CD14-positive monocyte (primary cell): ENCODE measurements at regions not wholly inside any gene's neighbourhood (a gene's known extent, or its start where the extent isn't known, plus 50 kb on each side); places are given as distances from the start of the nearest gene placed in this dataset.

Source experiments
- DNase-seq, 3 donors: peaks; one replicate each; pipeline ENCODE4 v3.0.0-alpha.2; 2011 to 2022
- H2AFZ ChIP-seq: 2 replicates; pipeline ENCODE4 v1.6.0; 2012; ENCODE audit warnings: mild to moderate bottlenecking, low read depth, low read length, inconsistent platforms; ENCODE audit not compliant: insufficient read depth, poor library complexity, severe bottlenecking
- H3K27ac ChIP-seq, 2 donors: 1 replicate in 1 of 2; 2 replicates in 1 of 2; pipeline ENCODE4 v1.5.1; 2012 to 2013; ENCODE audit warnings: low read length in 2 of 2, control low read depth in 1 of 2, inconsistent platforms in 1 of 2, low read depth in 1 of 2, mild to moderate bottlenecking in 1 of 2
- H3K27me3 ChIP-seq, 2 donors: one replicate each; pipeline versions ENCODE4 v1.6.0 to v1.6.1; 2011 to 2013; ENCODE audit warnings: low read length in 2 of 2; ENCODE audit not compliant: control insufficient read depth in 2 of 2, insufficient read depth in 2 of 2
- H3K36me3 ChIP-seq, 2 donors: replicated peaks in 1 of 2; 1 replicate in 1 of 2; 2 replicates in 1 of 2; pipeline versions ENCODE4 v1.5.1 to v1.6.1; 2012 to 2013; ENCODE audit warnings: low read length in 2 of 2, control low read depth in 1 of 2, inconsistent platforms in 1 of 2, mild to moderate bottlenecking in 1 of 2; ENCODE audit not compliant: insufficient read depth in 2 of 2, control insufficient read depth in 1 of 2
- H3K4me1 ChIP-seq, 2 donors: 1 replicate in 1 of 2; 2 replicates in 1 of 2; pipeline versions ENCODE4 v1.5.1 to v1.6.1; 2012 to 2013; ENCODE audit warnings: low read length in 2 of 2, control low read depth in 1 of 2, inconsistent platforms in 1 of 2, mild to moderate bottlenecking in 1 of 2, moderate library complexity in 1 of 2; ENCODE audit not compliant: insufficient read depth in 2 of 2, control insufficient read depth in 1 of 2
- H3K4me2 ChIP-seq: replicated peaks from 2 replicates; pipeline ENCODE3; 2012; ENCODE audit warnings: low read length, moderate library complexity, mild to moderate bottlenecking; ENCODE audit not compliant: poor library complexity, severe bottlenecking; ENCODE audit errors: extremely low read depth
- H3K4me3 ChIP-seq, 3 experiments: fragments of 200-600 bp in 1 of 3; sonication (generic) in 1 of 3; replicated peaks in 1 of 3; 1 replicate in 2 of 3; 2 replicates in 1 of 3; pipeline ENCODE4 v1.5.1; 2011 to 2013; ENCODE audit warnings: low read length in 3 of 3, mild to moderate bottlenecking in 3 of 3, control low read depth in 2 of 3, low read depth in 2 of 3, inconsistent platforms in 1 of 3, moderate library complexity in 1 of 3
- H3K79me2 ChIP-seq: 2 replicates; pipeline ENCODE4 v1.6.0; 2012; ENCODE audit warnings: mild to moderate bottlenecking, control low read depth, inconsistent platforms, low read length, moderate library complexity; ENCODE audit not compliant: insufficient read depth
- H3K9ac ChIP-seq: 2 replicates; pipeline ENCODE4 v1.6.0; 2017; ENCODE audit warnings: low read length, mild to moderate bottlenecking; ENCODE audit not compliant: insufficient read depth, poor library complexity, severe bottlenecking
- H3K9me3 ChIP-seq, 2 donors: replicated peaks in 1 of 2; 1 replicate in 1 of 2; 2 replicates in 1 of 2; pipeline versions ENCODE4 v1.5.1 to v1.6.1; 2012 to 2013; ENCODE audit warnings: low read length in 2 of 2, control low read depth in 1 of 2; ENCODE audit not compliant: control insufficient read depth in 1 of 2, insufficient read depth in 1 of 2
- H4K20me1 ChIP-seq: 2 replicates; pipeline ENCODE4 v1.6.0; 2012; ENCODE audit warnings: mild to moderate bottlenecking, low read length, control low read depth, moderate library complexity; ENCODE audit not compliant: insufficient read depth
- H3K27ac Mint-ChIP-seq, 7 donors: one replicate each; pipeline ENCODE4 v1.8.0; 2020; ENCODE audit warnings: mild to moderate bottlenecking in 7 of 7, mixed read lengths in 7 of 7, moderate library complexity in 6 of 7, inconsistent platforms in 2 of 7
- H3K27me3 Mint-ChIP-seq, 3 donors: one replicate each; pipeline ENCODE4 v1.8.0; 2021 to 2022; ENCODE audit warnings: low read depth in 3 of 3, mild to moderate bottlenecking in 3 of 3, mixed read lengths in 3 of 3, moderate library complexity in 3 of 3, inconsistent platforms in 1 of 3
- H3K36me3 Mint-ChIP-seq, 2 donors: one replicate each; pipeline ENCODE4 v1.8.0; 2020; ENCODE audit warnings: mixed read lengths in 2 of 2, inconsistent platforms in 1 of 2, mild to moderate bottlenecking in 1 of 2
- H3K4me1 Mint-ChIP-seq: one replicate; pipeline ENCODE4 v1.8.0; 2020; ENCODE audit warnings: mild to moderate bottlenecking, mixed read lengths
- H3K4me3 Mint-ChIP-seq, 2 donors: one replicate each; pipeline ENCODE4 v1.8.0; 2020; ENCODE audit warnings: mild to moderate bottlenecking in 2 of 2, mixed read lengths in 2 of 2, moderate library complexity in 1 of 2
- H3K9me3 Mint-ChIP-seq, 7 donors: one replicate each; pipeline ENCODE4 v1.8.0; 2020 to 2022; ENCODE audit warnings: mixed read lengths in 7 of 7, mild to moderate bottlenecking in 6 of 7, moderate library complexity in 6 of 7, inconsistent platforms in 2 of 7
- WGBS: methylation state at CpG from one replicate; pipeline ENCODE4 v1.1.5; 2013; ENCODE audit warnings: missing lambda C conversion rate; ENCODE audit not compliant: insufficient coverage; 5-methylcytosine and 5-hydroxymethylcytosine counted together
- intact Hi-C, 2 donors: fragments of 100-400 bp; cut with micrococcal nuclease; formaldehyde crosslinking; loops; one replicate each; pipeline versions ENCODE4 v1.15.0 to v1.15.1; 2023
- TF ChIP-seq, protein P1 (sequence below): fragments of 200-600 bp; IDR thresholded peaks from one replicate; pipeline ENCODE4 v1.8.0; 2022; ENCODE audit warnings: antibody characterized with exemption, mild to moderate bottlenecking

DNA sequence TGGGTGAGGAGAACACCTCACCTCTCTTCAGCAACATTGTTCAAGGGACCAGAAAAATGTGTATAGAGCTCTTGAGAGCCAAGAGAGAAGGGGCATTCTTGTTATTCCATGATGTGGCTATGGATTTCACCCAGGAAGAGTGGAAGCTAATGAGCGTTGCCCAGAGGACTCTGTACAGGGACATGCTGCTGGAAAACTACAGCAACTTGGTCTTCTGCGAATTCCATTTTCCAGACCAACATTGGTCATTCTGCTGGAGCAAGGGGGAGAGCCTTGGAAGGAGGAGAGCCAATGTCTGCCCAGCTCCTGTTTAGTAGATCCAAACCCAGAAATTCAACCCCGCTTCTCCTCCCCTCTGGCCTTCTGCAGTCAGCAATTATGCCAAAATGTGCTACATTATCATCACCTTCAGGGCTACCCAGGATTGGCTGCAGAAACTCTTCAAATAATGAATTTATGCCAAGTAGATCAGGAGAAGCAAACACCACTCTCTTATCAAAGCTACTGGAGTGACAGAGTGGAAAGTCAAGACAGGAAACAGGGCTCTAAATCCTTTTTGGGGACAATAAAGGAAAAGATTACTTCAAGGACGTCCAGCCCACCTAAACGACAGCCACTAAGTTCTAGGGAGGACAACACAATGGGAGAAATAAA lies 707.5 kb upstream of the LUZP2 start:
- Mint-ChIP-seq H3K36me3 (no peaks in the 10 kb centered on the region), H3K4me1 (no peaks in the 10 kb centered on the region), H3K9me3 (peaks cover 0 to 8% (median 3%) of the 10 kb centered on the region in 7 donors), H3K27me3 (peaks cover 0 to 2% (median 0%) of the 10 kb centered on the region in 3 donors), H3K4me3 (no peak overlapping the region), H3K27ac (no peak overlapping the region)
- Histone ChIP-seq H2AFZ (no peak overlapping the region), H4K20me1 (no peaks in the 10 kb centered on the region), H3K4me1 (no peaks in the 10 kb centered on the region), H3K36me3 (no peaks in the 10 kb centered on the region), H3K9me3 (peaks cover 4 to 5% of the 10 kb centered on the region in 2 donors), H3K79me2 (no peaks in the 10 kb centered on the region), H3K9ac (no peak overlapping the region), H3K27me3 (no peaks in the 10 kb centered on the region), H3K27ac (no peak overlapping the region), H3K4me3 (no peak overlapping the region), H3K4me2 (no peak overlapping the region)
- no peak for DNase-seq
- intact Hi-C loops: no loop called here
- 52% methylated on average over 2 of the region's 5 CpGs for WGBS
- TF ChIP-seq, protein P1, sequence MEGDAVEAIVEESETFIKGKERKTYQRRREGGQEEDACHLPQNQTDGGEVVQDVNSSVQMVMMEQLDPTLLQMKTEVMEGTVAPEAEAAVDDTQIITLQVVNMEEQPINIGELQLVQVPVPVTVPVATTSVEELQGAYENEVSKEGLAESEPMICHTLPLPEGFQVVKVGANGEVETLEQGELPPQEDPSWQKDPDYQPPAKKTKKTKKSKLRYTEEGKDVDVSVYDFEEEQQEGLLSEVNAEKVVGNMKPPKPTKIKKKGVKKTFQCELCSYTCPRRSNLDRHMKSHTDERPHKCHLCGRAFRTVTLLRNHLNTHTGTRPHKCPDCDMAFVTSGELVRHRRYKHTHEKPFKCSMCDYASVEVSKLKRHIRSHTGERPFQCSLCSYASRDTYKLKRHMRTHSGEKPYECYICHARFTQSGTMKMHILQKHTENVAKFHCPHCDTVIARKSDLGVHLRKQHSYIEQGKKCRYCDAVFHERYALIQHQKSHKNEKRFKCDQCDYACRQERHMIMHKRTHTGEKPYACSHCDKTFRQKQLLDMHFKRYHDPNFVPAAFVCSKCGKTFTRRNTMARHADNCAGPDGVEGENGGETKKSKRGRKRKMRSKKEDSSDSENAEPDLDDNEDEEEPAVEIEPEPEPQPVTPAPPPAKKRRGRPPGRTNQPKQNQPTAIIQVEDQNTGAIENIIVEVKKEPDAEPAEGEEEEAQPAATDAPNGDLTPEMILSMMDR: no peak

DNA sequence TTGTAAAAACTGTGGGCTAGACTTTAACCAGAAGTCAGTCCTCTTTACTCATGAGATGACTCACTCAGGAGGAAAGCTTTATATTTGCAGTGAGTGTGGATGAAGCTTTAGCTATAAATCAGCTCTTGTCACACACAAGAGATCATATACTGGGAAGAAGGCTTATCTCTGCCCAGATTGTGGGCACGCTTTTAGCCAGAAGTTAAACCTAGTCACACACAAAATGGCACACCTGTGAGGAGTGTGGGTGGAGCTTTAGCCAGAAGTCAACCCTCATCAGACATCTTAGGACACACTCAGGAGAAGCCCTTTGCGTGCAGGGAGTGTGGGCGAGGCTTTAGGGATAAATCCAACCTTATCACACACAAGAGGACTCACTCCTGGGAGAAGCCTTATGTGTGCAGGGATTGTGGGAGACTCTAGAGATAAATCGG lies 706.9 kb upstream of the LUZP2 start:
- H3K9me3 ChIP-seq: peaks cover 4 to 5% of the 10 kb centered on the region in 2 donors
- no peak overlapping the region for H3K4me2 ChIP-seq
- H4K20me1 ChIP-seq: no peaks in the 10 kb centered on the region
- H3K79me2 ChIP-seq: no peaks in the 10 kb centered on the region
- Mint-ChIP-seq H3K4me3 (no peak overlapping the region), H3K4me1 (no peaks in the 10 kb centered on the region), H3K27ac (no peak overlapping the region), H3K9me3 (peaks cover 0 to 6% (median 3%) of the 10 kb centered on the region in 7 donors), H3K36me3 (no peaks in the 10 kb centered on the region), H3K27me3 (peaks cover 0 to 2% (median 0%) of the 10 kb centered on the region in 3 donors)
- H3K36me3 ChIP-seq: no peaks in the 10 kb centered on the region
- H3K27me3 ChIP-seq: no peaks in the 10 kb centered on the region
- H3K9ac ChIP-seq: no peak overlapping the region
- no peak overlapping the region for H2AFZ ChIP-seq
- intact Hi-C loops: no loop called here
- H3K27ac ChIP-seq: no peak overlapping the region
- 60% methylated on average over 1 of the region's 4 CpGs for WGBS
- H3K4me1 ChIP-seq: no peaks in the 10 kb centered on the region
- DNase-seq: no peak
- H3K4me3 ChIP-seq: no peak overlapping the region
- TF ChIP-seq, protein P1: no peak
